IMR-90 (cell line): ENCODE measurements at regions not wholly inside any gene's neighbourhood (a gene's known extent, or its start where the extent isn't known, plus 50 kb on each side); places are given as distances from the start of the nearest gene placed in this dataset.

Source experiments
- BHLHE40 ChIP-seq: fragments of 150-350 bp; IDR thresholded peaks from 2 replicates; pipeline ENCODE4 v1.6.1; 2016; ENCODE audit warnings: mild to moderate bottlenecking, low read depth, low read length
- CTCF ChIP-seq: conservative IDR thresholded peaks from 2 replicates; pipeline ENCODE4 v1.5.1; 2012; ENCODE audit warnings: mild to moderate bottlenecking, low read depth, low read length, improper control_type of control experiment
- MAFK ChIP-seq: IDR thresholded peaks from 2 replicates; pipeline ENCODE4 v1.6.1; 2012; ENCODE audit warnings: low read depth, low read length, improper control_type of control experiment
- NFE2L2 ChIP-seq: fragments of 150-350 bp; IDR thresholded peaks from 2 replicates; pipeline ENCODE4 v1.6.1; 2016; ENCODE audit warnings: low read depth, mild to moderate bottlenecking, low read length
- POLR2A ChIP-seq: IDR thresholded peaks from 2 replicates; pipeline ENCODE4 v1.6.1; 2012; ENCODE audit warnings: mild to moderate bottlenecking, low read depth, low read length

- TF ChIP-seq POLR2A (no peak), NFE2L2 (no peak), BHLHE40 (no peak), CTCF (no peak), MAFK (no peak)
These were observed 282.6 kb upstream of the EYS start for GRCh38 chr6:65989676-65990075.
